Midbrain (tissue), 1 donor: ENCODE measurements at regions not wholly inside any gene's neighbourhood (a gene's known extent, or its start where the extent isn't known, plus 50 kb on each side); places are given as distances from the start of the nearest gene placed in this dataset.

ENCODE experiments used
- DNase-seq: peaks from one replicate; lab custom pipeline; 2025; lab: John Stamatoyannopoulos, UW

DNA sequence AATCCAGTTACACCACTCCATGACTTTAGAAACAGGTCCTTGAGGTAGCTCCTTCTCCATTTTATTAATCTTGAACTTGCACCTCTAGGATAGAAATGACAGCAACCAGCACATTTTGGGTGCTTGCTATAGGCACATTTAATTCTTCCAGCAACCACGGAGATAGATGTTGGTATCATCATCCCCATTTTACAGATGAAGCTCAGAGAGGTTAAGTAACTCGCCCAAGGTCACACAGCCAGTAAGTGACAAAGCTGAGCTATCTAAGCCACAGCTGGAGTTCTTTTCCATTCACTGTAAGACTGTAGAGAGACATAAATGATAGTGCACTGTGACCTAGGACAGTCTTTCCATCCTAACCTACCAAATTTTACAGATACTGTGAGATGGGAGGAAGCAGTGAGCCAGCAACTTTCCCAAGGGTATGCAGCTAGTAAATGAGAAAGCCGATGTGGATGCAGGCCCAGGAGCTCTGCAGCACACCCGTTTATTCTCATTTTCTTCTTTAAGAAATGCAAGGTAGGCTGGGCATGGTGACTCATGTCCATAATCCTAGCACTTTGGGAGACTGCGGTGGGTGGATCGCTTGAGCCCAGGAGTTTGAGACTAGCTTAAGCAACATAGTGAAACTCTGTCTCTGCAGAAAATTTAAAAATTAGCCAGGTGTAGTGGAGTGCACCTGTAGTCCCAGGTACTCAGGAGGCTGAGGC, 103.2 kb downstream of the TBX5 start:
- no peak for DNase-seq

DNA sequence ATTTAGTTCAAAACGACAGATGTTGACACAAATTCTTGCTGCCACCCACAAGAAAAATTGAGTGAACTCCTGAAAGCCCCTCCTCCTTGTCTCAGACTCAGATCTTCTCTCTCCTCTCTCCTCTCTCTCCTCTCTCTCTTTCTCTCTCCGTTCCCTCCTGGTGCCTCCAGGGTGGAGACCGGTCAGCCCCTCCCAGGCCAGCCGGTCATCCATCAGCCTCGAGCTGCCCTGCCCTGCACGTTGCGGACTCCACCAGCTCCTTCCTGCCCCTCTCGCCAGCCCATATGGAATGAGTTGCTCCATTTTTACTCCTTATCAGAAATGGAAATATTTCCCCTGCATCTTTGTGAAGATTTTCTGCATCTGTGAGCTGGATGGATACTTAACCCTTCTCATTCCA, 103.8 kb downstream of the TBX5 start:
- no peak for DNase-seq

DNA sequence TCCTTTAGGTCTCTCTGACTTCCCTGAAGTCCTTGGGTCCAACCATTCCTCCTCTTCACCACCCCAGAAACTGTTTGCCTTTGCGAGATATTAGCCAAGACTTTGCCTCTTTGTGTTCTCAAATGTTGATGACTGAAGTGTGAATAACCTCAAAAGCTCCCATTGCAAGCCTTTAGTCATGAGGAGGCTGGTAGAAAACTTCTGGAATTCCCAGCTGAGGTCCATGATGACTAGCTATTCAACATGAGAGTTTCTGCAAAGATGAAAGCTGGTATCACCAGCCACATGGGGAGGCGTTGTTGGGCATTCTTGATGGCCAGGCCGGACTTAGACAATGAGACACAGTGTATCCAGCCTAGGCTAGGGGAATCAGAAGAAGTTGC, 111.7 kb downstream of the TBX5 start:
- DNase-seq, result no peak

DNA sequence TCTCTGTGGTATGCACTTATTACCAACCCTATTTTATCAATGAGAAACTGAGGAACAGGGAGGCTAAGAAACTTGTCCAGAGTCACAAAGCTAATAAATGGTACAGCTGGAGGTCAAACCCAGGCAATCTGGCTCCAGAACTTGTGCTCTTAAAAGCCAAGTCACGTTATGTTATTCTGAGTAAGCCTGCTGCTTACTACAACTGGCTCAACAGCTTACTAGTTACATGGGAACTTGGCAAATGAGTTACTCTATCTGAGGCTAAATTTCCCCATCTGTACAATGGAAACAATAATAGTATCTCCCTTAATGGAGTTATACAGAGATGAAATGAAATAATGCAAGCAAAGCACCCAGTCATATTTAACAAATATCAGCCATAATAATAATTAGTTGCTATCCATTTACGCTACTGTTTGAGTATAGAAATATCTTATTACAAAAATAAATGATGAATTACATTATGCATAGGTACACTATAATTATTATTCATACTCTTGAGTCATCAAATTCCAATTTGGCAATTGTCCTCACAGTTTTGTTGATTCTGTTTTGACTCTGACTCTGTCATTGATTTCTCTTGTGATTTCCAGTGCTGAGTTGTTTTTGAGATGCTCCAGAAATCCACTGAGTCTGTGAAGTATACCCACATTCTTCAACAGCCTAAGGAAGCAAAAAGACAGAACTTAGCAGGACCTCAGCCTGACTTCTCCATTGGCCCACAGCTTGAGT, 112.2 kb downstream of the TBX5 start:
- no peak for DNase-seq

DNA sequence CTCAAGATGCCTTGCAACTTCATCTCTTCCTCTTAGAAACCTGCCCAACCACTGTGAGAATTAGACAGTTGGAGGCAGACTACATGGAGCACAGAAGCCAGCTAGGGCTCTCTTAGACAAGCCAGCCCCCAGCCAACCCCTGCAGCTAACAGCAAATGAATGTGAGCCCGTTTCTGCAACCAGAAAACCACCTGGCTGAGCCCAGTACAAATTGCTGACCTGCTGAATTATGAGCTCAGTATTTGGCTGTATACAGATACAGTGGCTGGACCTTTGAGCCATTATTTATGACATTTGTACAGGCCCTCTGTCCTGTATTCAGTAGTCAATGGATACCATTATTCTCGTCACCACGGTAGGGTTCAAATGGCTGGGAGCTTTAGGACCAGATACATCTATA, 112.9 kb downstream of the TBX5 start:
- DNase-seq, result no peak

DNA sequence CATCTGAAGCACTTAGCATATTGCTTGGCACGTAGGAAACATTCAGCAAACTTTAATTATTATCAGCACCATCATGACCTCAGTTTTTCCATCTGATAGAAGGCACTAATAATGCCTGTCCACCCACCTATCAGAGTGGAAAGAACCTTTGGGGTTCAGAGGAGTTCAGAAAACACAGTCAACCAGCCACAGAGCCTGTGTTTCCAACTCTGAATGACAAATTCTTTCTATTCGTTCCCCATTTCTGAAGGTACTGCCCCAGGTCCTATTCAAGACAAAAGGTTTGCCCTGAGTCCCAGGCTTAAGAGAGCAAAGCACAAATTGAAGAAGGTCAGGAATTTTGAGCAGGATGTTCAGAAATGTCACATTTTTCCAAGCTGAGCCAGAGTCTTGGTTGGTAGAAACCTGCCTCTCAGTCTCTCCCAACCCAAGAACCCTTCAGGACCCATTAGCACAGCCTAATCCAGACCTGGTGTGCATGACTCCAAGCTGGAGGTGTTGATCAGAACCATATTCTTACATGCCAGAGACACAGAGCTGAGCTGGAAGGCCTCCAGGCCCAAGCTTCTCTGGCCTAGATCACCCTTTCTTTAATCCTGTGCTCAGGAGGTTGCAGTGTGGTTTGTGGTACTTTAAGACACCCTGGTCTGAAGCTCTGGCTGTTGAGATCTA, 114.4 kb downstream of the TBX5 start:
- DNase-seq, result no peak

DNA sequence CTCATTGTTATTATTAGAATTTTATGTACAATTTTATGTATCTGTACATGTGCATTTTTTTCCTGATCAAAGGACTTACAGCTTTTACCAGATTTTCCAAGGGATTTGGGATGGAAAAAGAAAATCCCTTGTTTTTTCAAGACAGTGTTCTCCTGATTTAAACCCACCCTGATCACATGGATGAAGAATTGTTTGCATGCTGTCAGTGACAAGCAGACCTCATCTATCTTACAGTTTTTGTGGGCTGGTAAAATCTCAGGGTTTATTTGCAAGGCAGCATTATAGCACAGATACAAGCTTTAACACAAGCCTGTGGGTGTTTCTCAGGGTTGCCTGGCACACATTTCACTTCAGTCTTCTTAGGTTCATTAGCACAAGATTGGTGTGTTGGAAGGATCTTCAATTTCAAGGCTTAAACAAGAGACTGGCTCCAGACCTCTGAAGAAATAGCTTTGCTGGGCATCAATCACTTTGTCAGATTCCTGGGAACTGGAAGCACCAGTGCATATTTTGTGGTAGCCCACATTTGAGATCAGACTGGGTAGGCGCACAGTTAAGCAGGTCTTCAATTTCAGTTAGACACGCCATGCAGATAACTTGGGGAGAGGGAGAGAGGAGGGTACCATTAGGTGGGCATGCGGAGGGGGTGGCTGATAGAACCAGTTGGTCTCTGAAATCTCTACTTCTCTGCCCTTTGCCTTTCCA, 118.0 kb downstream of the TBX5 start:
- DNase-seq, result no peak

DNA sequence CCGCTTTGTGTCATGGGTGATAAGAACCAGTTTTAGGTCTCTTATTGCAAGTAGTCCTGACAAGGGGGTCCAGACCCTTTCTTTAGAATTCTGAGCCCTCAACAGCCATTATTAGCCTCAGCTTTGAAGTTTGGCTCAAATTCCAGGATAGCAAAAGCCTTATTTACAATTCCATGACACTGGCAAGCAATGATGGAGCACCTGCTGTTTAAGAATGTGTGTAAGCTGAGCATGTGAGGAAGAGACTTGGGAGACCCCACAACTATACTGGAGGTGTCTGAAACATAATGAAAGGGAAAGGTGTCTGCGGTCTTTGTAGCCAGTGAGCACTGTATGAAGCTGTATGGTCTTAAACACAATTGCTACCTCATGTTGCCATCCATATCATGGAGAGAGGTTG, 119.8 kb downstream of the TBX5 start:
- DNase-seq, result no peak

DNA sequence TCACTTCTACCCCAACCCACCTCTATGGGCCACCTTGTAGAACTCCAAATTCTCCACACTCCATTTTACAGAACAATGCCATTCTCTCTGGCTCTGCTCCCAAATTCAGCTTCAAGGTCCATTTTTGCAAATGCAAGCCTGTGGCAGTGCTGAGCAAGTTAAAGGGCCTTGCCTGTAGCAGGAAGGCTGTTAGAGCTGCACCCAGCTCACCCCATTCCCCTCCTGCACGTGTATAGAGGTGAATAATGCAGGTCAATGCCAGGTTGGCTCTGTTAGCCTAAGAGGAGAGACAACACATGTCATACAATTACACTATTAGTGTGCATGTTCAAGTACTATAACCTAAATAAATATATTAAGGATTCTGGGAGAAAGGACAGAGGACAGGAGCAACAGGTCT, 120.4 kb downstream of the TBX5 start:
- no peak for DNase-seq

DNA sequence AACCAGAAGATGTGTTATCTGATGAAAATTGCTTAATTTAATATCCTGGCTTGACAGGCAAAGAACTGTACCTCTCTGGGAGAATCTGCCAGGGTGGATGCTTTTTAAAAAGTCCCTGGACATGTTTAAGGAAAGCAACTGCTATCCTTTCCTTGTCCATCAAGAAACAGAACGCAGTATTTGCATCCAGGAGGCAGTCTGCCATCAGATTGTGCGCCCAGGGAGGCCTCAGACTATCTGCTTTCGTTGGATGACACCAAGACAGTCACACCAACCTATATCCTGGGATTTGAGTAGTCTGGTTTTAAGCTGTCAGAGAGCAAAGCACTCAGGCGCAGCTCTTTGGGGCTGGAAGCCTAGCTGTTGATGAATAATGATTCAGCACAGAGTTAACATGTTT, 121.9 kb downstream of the TBX5 start:
- no peak for DNase-seq

DNA sequence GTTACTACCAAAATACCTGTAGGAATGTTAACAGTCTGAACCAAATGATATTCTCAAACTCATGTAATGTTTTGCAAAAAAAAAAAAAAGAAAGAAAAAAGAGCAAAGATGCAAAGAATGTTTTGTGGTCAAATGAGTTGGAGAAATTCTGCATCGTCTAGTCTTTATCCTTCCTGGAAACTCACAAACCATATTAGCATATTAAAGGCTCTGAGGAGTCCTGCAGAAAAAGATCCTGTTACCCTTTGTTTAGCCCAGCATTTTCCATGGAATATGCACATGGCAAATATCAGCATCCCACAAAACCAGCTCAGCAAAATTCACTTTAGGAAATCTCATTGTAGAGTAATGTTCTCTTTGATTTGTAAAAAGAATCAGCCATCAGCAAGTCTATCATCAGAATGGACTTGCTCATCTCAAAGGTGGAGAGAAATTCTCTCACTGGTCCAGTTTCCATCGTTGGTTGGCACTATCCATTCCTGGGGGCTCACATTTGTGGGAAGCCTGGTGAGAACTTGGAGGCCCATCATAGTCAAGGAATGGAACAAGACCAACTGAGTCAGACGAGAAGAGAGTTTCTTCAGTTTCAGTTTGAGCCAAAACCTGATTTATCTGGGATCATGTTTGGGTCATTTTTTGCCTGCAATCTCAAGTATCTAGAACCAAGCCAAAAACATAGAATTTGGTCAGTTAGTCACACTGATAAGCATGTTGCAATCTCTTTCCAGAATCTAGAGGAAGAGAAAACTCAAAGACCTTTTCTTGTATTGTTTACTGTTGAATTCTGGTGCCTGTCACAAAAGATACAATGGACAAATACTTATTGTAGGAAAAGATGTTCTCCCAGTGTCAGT, 129.8 kb downstream of the TBX5 start:
- DNase-seq, result no peak

DNA sequence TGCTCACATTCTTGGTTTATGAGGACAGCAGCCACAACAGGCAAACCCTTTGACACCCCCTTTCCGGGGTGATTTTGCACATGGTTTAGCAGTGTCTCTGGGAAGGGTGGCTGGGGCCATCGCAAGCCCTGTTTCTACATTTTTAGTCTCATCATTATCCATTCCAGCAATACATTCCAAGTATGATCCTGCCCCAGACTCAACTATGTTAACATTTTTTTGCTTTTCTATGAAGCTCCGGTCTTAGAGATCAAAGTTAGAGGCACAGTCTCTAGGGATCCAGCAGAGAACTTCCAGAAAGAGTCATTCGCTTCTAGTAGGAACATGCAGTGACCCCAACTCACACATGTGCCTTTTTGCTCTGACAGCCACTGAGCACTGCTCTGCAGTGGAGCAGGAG, 130.9 kb downstream of the TBX5 start:
- no peak for DNase-seq

DNA sequence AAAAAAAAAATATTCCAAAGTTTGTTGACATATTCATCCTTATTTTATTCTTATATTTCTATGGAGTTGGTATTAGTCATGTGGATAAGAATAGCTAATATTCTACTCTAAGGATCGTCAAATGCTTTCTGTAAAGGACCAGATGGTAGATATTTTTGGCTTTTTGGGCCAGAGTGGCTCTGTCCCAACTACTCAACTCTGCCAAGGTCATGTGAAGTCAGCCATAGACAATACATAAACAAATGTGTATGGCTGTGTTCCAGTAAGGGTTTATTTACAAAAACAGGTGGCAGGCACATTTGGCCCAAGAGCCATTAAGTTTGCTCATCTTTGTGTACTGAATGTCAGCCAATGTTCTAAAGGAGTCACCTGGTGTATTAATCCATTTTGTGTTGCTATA, 131.8 kb downstream of the TBX5 start:
- DNase-seq, result no peak

DNA sequence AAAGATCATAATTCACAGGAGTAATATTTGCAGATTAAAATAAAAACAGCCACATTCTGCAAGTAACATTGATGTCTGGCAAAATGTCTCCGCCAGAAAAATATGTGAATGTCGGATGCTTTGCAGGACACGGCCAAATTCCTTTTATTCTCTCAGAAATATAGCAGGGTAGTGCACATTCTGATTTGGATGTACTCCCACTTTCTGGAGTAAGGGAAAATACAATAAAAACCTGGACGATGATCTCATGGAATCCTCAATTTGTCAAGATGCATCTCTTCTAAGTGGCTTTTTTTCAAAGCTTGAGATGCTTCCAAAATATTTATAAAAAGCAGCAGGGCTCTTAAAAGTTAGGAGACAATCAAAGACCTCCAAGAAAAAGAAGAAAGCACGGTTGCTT, 133.3 kb downstream of the TBX5 start:
- DNase-seq, result no peak

DNA sequence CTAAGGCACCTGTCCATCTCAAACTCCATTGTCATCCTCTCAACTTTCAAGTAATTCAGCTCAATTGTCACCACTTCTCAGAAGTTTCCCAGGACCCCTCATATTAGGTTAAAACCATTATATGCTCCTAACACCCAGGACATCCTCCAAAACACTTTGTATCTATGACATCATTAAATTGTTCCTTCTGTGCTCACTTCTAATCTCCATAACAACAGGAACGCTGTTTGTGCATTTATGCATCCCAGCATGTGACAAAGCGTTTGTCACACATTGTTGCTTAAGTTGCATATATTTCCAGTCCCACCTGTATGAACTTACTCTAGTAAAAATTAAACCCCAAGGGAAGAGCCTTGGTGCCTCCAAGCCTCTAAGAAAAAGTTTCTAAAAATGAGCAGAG, 133.9 kb downstream of the TBX5 start:
- DNase-seq, result no peak

DNA sequence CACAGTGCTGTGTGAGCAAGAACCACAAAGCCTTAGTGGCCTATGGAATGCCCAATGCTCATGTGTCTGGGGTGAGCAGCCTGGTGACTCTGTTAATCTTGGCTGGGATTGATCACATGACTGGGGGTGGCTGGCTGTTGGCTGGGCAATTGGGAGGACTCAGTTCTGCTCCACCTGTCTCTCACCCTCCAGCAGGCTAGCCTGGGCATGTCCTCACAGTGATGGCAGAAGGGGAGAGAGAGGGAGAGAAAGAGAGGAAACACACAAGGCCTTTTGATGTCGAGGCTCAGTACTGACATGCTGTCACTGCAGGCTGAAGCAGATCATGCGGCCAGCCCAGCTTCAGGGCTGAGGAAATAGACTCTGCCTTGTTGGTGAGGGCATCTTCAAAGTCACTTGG, 136.8 kb downstream of the TBX5 start:
- no peak for DNase-seq

DNA sequence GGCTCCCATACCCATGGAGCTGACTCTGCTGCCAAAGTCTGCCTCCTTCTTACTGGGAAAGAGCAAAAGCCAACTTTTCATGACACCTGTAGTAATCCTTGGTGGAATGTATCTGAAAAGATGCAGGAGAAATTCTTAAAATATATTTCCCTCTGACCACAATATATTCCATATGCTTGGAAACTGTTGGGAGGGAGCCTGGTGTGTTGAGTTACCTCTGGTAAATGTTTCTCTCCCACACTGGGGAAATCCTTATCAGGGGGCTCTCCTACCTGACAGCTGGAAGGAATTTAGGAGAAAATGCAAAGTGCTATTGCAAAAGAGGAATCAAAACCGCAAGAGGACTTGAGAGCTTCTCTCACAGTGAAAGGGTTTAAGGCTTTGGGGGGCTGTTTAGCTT, 139.4 kb downstream of the TBX5 start:
- no peak for DNase-seq

DNA sequence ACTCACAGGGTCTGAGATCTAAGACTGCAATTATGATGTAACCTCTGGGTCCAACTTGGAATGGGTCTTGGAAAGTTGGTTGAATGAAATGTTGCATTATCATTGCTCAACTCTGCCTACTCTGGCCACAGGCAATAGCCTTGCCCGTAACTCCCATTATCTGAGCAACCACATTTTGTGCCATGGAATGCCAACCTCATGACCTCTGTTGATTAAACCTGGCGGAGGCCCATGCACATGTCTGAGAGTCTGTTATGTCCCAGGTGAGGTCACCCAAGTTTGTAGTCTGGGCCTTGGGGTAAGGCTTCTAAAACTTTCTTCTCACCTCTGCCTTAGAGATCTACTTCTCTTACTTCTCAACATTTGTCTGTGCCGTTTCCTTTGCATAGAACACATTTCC, 140.9 kb downstream of the TBX5 start:
- no peak for DNase-seq

DNA sequence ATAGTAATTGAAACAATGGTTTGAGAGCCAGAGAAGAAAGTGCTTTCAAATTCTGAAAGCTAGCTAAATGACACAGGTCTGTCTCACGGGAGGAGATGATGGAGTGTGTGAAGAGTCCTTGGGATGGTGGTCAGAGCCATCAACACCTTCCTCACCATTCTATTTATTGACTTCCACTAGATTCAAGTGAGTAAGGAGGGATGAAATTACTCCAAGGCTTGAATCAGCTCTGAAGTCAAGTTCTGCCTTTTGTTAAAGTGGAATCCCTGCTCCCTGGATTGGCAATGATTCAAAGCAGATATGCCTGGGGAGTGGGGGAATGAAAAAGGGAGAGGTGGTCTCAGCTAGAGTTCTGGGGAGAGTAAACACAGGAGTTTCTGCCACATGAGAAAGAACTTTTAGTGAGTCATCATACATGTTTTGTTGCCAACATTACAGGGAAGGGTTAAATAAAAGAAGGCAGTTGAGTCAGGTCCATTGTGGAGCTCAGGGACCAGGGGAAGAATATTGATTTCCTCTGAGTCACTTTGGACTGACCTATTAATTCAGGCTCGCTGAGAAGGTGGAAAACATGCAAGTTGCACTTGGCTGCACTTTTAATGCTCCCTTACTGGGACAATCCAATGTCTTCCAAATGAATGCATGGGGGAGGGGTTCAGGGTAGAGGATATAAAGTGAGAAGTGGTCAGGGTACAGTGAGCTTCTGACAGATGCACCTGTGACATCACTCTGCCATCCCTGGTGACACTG, 142.7 kb downstream of the TBX5 start:
- no peak for DNase-seq

DNA sequence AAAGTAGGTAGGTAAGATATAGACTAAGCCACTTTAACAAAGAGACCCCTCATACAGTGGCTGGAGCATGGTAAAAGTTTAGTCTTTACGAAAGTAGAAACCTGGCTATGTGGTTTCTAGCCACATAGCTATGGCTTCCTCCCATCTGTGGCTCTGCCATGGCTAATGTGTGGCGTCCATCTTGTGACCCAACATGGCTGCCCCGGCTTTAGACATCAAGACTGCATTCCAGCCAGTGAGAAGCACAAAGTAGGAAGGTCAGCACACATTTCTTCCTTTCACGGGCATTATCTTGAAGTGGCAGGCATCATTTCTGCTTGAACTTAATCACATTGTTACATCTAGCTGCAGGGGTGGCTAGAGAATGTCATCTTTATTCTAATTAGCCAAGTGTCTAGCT, 148.3 kb downstream of the TBX5 start:
- no peak for DNase-seq

DNA sequence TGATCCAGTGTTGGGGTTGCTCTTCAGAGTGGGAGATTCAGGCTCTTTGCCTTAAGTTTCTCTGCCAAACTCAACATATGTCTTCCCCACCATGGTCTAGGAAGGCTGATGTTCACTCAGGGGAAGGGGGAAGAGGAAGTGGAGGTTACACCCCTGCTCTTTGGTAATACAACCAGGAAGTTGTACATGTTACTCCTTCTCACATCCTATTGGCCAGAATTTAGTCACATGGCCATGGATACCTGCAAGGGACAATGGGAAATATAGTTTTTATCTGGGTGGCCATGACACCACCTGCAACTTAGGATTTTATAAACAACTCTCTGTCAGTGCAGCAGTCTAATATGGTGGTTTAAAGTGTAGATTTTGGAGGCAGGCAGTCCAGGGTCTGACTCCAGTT, 150.9 kb downstream of the TBX5 start:
- no peak for DNase-seq
